DOHH2 (cell line): ENCODE measurements at regions not wholly inside any gene's neighbourhood (a gene's known extent, or its start where the extent isn't known, plus 50 kb on each side); places are given as distances from the start of the nearest gene placed in this dataset.

Source experiments
- CTCF ChIP-seq: fragments of 200-600 bp; sonication (generic); IDR thresholded peaks from one replicate; pipeline ENCODE4 v1.5.1; 2014; ENCODE audit warnings: antibody characterized with exemption, mild to moderate bottlenecking, low read depth, low read length; ENCODE audit not compliant: poor library complexity, severe bottlenecking
- EZH2phosphoT487 ChIP-seq: fragments of 200-600 bp; sonication (generic); IDR thresholded peaks from 2 replicates; pipeline ENCODE4 v1.6.1; 2017; ENCODE audit warnings: borderline replicate concordance, mild to moderate bottlenecking, antibody characterized with exemption, low read length, moderate library complexity, mixed read lengths

GRCh38 chr11:25902476-25902875, 429.5 kb upstream of the ANO3 start:
- TF ChIP-seq CTCF (no peak), EZH2phosphoT487 (no peak)
